ENCODE measurements at regions not wholly inside any gene's neighbourhood (a gene's known extent, or its start where the extent isn't known, plus 50 kb on each side); places are given as distances from the start of the nearest gene placed in this dataset.
A peak's percentile ranks its signal among the peaks of the same experiment; 100 is the strongest.

DNA sequence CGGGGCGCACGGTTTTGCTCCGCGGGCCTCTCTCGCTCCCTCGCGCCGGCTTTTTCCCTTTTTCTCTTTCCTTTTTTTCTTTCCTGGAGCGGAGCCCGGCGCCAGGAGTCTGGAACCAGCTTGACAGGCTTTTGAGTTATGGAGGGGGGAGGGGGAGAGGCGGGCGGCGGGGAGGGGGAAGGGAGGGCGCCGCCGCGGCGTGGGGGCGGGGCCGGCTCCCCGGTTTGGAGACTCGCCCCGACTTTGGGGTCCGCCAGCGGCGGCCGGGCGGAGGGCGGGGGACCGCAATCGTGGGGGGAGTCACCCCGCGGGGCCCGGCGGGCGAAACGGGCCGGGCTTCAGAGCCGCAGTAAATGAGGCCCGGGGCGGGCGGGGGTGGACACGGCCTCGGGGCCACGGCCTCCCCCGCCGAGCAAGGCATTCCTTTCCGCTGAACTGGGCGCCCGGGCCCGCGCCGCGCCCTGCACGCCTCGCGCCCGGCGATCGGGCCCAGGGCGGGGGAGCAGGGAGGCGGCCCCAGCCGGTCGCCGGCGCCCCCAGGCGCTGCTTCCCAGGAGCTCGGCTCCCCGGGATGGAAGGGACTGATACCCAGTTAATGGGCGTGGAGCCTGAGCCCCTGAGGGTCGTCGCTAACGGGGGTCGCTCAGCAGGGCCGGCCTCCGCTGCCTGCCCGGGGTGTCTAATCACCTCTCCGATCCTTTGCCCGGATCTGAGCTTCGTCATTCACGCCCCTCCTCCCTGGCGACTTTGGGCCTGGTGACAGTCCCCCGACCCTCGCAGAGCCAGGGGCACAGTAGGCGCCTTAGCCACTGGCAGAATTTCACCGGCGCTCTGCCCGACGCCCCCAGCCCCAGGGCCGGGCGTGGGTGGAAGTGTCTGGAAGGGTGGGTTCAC lies 138.1 kb downstream of the C9orf50 start:
- Histone ChIP-seq H2BK20ac (ENCODE audit: low read length) (no peak overlapping the region), H3K36me3 (ENCODE audit: control insufficient read depth in 2 of 4, insufficient read depth in 4 of 4, low read length in 3 of 4) (no peaks in the 10 kb centered on the region), H4K5ac (ENCODE audit: insufficient read length, low read depth, low read length) (peak overlapping the region; percentile 12), H2BK12ac (ENCODE audit: low read depth, low read length) (peak overlapping the region; percentile 92; the same call in 1 of the 2 replicates), H4K20me1 (replicated peaks in 1 of 2; ENCODE audit: control insufficient read depth in 1 of 2, insufficient read depth in 2 of 2, low read length in 2 of 2) (no peaks in the 10 kb centered on the region), H2AK5ac (ENCODE audit: low read depth, low read length) (no peak overlapping the region), H3K4me2 (ENCODE audit: insufficient read depth in 1 of 2, low read depth in 2 of 2, low read length in 2 of 2) (peak overlapping the region; percentile 84 to 98), H3K56ac (replicated peaks; ENCODE audit: insufficient read length, low read depth, low read length) (no peak overlapping the region), H2BK15ac (ENCODE audit: low read length) (peak overlapping the region; percentile 46; the same call in 1 of the 2 replicates), H2AFZ (ENCODE audit: low read length) (no peak overlapping the region), H3K23ac (ENCODE audit: insufficient read length) (no peak overlapping the region), H4K91ac (replicated peaks; ENCODE audit: insufficient read length, low read length) (no peak overlapping the region), H2BK5ac (ENCODE audit: low read depth, low read length) (no peak overlapping the region), H3K18ac (ENCODE audit: extremely low read depth, low read length) (peak overlapping the region; percentile 94), H3K14ac (ENCODE audit: insufficient read length) (no peak overlapping the region), H3K27ac (ENCODE audit: low read depth, low read length) (no peak overlapping the region), H3K9ac (replicated peaks in 1 of 4; ENCODE audit: extremely low read depth in 1 of 4, low read depth in 3 of 4, low read length in 3 of 4) (no peak overlapping the region), H2BK120ac (replicated peaks; ENCODE audit: low read depth, low read length) (no peak overlapping the region), H3K9me3 (ENCODE audit: insufficient read depth in 2 of 2, low read depth in 1 of 2, low read length in 1 of 2) (no peaks in the 10 kb centered on the region), H3K79me2 (ENCODE audit: control insufficient read depth in 1 of 2, insufficient read depth in 2 of 2, low read length in 2 of 2) (no peaks in the 10 kb centered on the region), H3K4me3 (ENCODE audit: extremely low read depth in 1 of 4, insufficient read depth in 2 of 4, low read depth in 3 of 4, low read length in 4 of 4) (peak overlapping the region; percentile 31 to 66 (median 36)), H3K79me1 (ENCODE audit: low read depth, low read length) (no peaks in the 10 kb centered on the region), H3K23me2 (ENCODE audit: low read depth, low read length) (peaks cover 12% of the 10 kb centered on the region), H3K4me1 (replicated peaks in 1 of 4; ENCODE audit: control insufficient read depth in 3 of 4, insufficient read depth in 4 of 4, low read length in 3 of 4) (peaks cover 8 to 30% (median 19%) of the 10 kb centered on the region in 4 experiments), H4K8ac (ENCODE audit: extremely low read depth, insufficient read depth, low read length) (peak overlapping the region; percentile 5; the same call in 1 of the 2 replicates), H3K4ac (replicated peaks; ENCODE audit: insufficient read length, low read depth, low read length) (no peak overlapping the region), H3K27me3 (replicated peaks in 1 of 4; ENCODE audit: control insufficient read depth in 3 of 4, extremely low read depth in 1 of 4, insufficient read depth in 3 of 4, low read length in 3 of 4) (peaks cover 14 to 60% (median 51%) of the 10 kb centered on the region in 4 experiments)
- CTCF ChIA-PET (ENCODE audit: partially characterized antibody), result interaction anchor here (0.9 to 4.9 kb wide), 8 partner anchors 19 to 138 kb away, joined by 3 to 27 read pairs (median 4); partner anchors contain the start of gene C9orf50
- DNase-seq (ENCODE audit: low read depth in 1 of 2, low spot score in 2 of 2) (no peak), FAIRE-seq (no peak)
- 4% methylated on average over 38 of the region's 93 CpGs; no CpG with 5 or more reads in 1 of the 2 experiments for WGBS, 2 experiments (ENCODE audit: extremely low coverage in 1 of 2, insufficient coverage in 1 of 2, insufficient read length in 1 of 2, insufficient replicate concordance in 2 of 2, low coverage in 1 of 2, low lambda C conversion rate in 2 of 2, missing lambda C conversion rate in 1 of 2)
- POLR2A ChIA-PET (ENCODE audit: partially characterized antibody), result interaction anchor here (0.6 to 6.9 kb wide), 10 partner anchors 12 to 351 kb away, joined by 3 to 45 read pairs (median 3); no protein-coding TSS in a partner anchor
- TF ChIP-seq TAF7 (optimal IDR thresholded peaks at IDR 0.05; ENCODE audit: borderline replicate concordance, low read depth, low read length), result no peak
- TF ChIP-seq BACH1 (IDR thresholded peaks at IDR 0.05; ENCODE audit: low read length), result no peak
- TF ChIP-seq, protein P1, sequence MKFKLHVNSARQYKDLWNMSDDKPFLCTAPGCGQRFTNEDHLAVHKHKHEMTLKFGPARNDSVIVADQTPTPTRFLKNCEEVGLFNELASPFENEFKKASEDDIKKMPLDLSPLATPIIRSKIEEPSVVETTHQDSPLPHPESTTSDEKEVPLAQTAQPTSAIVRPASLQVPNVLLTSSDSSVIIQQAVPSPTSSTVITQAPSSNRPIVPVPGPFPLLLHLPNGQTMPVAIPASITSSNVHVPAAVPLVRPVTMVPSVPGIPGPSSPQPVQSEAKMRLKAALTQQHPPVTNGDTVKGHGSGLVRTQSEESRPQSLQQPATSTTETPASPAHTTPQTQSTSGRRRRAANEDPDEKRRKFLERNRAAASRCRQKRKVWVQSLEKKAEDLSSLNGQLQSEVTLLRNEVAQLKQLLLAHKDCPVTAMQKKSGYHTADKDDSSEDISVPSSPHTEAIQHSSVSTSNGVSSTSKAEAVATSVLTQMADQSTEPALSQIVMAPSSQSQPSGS (IDR thresholded peaks at IDR 0.05; ENCODE audit: low read length), result no peak
- no peak for TF ChIP-seq POLR2A (IDR thresholded peaks at IDR 0.05; ENCODE audit: control extremely low read depth in 1 of 2, low read depth in 2 of 2, low read length in 2 of 2)
- no peak for TF ChIP-seq SP1 (IDR thresholded peaks at IDR 0.05; ENCODE audit: low read depth, low read length)
- TF ChIP-seq, protein P2, sequence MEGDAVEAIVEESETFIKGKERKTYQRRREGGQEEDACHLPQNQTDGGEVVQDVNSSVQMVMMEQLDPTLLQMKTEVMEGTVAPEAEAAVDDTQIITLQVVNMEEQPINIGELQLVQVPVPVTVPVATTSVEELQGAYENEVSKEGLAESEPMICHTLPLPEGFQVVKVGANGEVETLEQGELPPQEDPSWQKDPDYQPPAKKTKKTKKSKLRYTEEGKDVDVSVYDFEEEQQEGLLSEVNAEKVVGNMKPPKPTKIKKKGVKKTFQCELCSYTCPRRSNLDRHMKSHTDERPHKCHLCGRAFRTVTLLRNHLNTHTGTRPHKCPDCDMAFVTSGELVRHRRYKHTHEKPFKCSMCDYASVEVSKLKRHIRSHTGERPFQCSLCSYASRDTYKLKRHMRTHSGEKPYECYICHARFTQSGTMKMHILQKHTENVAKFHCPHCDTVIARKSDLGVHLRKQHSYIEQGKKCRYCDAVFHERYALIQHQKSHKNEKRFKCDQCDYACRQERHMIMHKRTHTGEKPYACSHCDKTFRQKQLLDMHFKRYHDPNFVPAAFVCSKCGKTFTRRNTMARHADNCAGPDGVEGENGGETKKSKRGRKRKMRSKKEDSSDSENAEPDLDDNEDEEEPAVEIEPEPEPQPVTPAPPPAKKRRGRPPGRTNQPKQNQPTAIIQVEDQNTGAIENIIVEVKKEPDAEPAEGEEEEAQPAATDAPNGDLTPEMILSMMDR (IDR thresholded peaks at IDR 0.05; ENCODE audit: control extremely low read depth in 1 of 3, insufficient read depth in 1 of 3, low read depth in 1 of 3, low read length in 3 of 3), result no peak
- no peak for TF ChIP-seq TEAD4 (IDR thresholded peaks at IDR 0.05; ENCODE audit: low read depth, low read length)
- TF ChIP-seq BRCA1 (IDR thresholded peaks at IDR 0.05; ENCODE audit: low read depth, low read length), result no peak
